GM18868 (cell line): ENCODE measurements at regions not wholly inside any gene's neighbourhood (a gene's known extent, or its start where the extent isn't known, plus 50 kb on each side); places are given as distances from the start of the nearest gene placed in this dataset.
"Not testable (repeated sequence)": the region's sequence is repeated elsewhere in the genome, so short reads cannot be mapped to it uniquely, and the experiment has no call there.

Experiments used
- ATAC-seq: cut with Tn5 transposase; IDR thresholded peaks from one replicate; pipeline ENCODE4 v1.9.1; 2021; ENCODE audit warnings: mild to moderate bottlenecking, moderate library complexity; ENCODE audit not compliant: unreplicated experiment

DNA sequence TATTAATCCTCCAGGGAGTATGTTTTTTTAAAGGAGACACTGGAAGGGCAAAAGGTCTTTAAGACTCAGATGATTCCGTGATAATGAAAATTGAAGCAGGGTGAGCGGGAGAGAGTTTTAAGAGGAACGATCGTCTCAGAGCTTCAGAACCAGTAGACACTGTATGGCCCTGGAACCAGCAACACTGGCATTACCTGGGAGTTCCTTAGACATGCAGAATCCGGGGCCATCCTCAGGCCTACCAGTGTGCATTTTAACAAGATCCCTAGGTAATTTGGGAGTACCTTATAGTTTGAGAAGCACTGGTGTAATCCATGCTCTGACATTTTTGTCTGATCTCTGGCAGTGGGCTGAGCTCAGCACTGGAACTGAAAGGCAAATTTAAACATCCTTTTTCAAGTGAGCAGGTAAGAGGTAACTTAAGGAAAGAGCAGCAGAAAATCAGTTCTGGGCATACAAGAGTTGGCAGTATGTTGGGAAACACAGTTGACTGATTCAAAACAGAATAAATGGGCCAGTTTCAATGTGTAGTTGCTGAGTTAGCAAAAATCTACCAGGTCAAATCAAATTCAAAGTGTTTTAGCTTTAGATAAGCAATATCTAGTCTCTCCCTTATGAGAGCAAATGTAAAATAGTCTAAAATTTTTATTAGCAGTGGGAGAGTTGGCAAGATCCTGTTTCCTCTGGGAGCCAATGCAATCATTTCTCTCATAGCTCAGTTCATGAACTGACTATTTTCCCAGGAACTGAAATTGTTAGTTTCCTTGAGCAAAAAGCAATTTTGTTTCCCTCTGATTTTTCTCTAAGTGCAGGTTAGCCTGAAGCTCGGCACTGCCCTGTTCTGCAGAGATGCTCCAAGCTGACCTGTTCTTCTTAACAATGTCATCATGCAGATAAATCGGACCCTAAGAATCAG, 97.2 kb upstream of the ELMO1 start:
- ATAC-seq = no peak

DNA sequence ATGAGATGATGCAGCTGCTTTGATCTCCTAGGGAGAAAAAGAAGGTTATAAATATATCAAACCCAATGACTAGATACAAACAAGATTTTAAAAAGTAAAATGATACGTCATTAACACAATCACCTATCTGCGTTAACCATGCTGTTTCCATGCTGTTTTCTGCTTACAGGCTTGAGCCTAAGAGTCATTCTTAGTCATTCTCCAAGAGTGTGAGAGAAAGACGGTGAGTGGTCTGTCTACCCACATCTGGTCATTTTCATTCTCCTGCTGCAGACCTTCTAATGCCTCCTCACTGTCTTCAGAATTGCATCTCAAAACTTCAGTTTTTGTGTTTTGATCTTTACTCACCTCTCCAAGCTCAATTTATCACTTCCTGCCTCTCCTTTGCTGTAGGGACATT, 98.0 kb upstream of the ELMO1 start:
- ATAC-seq = no peak

- no peak for ATAC-seq
Measured at GRCh38 chr7:37549076-37549931, 100.6 kb upstream of the ELMO1 start.

- ATAC-seq = no peak
Measured at GRCh38 chr7:37550426-37550825, 101.8 kb upstream of the ELMO1 start.

DNA sequence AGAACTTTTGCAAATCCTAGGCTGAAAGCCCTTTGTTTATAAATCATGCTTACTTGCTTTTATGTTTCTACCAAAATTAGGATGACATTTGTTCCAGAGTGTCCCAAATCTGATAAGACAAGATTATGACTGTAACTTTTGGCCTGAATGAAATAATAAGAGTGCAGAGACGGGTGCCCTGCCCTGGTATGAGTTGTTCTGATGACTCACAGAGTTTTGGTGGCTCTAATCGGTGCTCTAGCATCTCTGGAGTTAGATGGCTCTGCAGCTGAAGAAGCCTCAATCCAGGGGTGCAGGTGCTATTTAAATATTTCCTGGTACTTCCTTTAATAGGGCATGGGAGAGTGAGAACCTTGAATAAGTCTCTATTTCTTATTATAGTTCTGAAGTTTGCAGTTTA, 102.2 kb upstream of the ELMO1 start:
- no peak for ATAC-seq

- ATAC-seq = no peak
Measured at GRCh38 chr7:37552030-37552429, 103.4 kb upstream of the ELMO1 start.

DNA sequence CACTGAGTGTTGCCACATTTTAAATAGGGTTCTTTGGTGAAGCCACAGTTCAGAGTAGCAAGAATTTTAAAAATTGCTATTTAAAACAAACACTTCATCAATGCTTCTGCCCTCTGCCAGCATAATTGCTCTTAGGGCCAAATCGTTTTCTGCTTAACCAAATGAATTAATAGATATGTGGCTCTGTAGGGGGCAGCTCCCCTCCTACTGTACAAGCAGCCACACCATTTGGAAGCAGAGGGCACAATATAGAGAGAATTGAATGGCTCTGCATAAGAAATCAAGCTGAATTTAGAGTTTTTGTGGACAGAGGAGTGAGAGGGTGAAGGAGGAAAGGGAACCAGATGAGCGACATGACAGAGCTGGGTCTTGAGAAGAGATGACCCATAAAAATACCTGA, 103.8 kb upstream of the ELMO1 start:
- not testable (repeated sequence) for ATAC-seq

GRCh38 chr7:37555528-37555927, 106.9 kb upstream of the ELMO1 start:
- ATAC-seq = no peak

DNA sequence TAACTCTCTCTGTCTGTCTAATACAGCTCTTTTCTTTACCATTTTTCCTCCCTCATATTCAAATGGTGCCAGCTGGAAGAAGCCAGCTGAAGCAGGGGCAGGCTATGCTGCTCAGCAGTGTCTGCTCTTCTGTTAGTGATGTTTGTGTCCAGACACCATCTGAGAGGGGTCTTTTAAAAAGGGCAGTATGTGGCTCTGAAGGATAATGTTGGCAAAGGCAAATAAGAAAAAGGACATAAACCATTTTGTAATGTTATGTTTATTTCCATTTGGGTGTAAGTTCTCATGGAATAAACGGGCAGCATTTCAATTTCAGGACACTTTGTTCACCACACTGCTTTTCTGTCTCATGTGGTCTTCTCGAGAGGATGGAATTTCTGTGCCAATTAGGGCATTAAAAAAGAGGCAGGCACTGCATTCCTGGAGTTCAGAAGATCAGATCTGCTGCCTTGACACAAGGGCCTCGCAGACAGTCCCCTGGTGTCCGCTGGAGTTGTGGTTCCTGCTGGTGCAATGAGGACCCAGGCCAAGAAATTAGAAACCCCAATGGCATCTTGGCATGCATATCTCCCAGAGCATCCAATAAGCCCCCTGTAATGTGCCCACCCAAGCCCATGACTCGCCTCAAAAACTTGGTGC, 109.0 kb upstream of the ELMO1 start:
- ATAC-seq = no peak

DNA sequence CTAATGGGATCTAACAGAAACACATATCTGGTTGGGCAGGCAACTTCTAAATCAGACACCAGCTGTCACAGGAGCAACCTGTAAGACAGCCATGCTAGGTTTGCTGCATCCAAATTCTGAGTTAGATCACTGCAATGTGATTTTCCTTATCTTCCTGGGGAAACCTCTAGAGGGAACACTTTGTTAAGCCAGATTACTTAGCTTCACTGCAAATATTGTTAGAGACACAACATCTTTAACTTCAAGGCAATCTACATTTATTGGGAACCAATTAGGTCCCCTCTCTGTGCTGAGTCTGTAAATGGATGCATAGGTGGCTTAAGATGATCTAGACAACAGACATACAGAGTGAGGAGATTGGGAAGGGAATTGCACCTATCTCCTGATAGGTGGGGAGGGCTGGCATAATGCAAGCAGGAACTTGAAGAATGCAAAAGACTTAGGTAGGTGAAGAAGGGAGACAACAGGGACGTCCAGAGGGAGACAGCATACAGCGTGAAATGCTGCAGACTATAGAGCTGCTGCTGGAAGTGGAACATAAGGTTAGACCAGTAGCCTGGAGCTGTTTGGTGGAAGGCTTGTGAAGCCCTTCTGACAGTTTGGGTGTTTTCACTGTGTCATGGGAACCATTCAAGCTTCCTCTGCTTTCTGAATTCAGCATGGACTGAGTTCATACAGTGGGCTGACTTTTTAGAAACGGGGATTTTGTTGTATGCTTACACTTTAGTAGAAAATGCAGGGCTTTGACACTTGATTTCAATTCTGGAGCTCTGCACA, 109.8 kb upstream of the ELMO1 start:
- ATAC-seq = no peak

DNA sequence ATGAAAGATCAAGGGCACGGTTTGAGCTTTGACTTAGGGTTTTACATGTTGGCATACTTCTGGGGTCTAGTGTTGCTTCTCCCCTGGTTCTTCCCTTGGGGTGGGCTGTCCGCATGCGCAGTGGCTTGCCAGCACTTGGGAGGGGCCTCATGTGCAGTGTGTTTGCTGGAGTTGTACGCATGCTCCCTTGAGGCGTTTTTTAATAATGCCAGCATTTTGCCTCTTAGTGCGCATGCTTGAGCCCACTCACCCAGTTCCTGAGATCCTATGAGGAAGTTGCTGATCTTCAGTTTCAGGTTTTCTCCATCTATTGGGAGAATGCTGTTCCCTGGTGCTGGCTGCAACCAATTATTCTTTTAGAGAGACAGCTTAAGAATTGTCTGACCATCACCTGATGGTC, 113.4 kb upstream of the GPR141 start:
- ATAC-seq = no peak

DNA sequence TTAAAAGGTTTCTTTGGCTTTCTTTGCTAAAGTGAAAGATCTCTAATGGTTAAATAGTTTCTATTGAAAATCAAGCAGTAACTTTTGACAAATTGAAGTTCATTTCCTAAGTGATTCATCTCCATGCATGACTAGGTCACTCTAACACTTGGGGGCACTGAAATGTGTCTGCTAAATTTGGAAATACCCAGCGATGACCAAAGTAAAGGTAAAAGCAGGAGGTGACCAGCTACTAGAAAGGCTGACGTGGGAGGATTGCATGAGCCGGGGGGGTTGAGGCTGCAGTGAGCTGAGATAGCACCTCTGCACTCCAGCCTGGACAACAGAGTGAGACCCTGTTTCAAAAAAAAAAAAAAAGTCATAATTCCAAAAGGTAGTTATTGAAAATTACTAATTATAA, 111.8 kb upstream of the GPR141 start:
- ATAC-seq = no peak

DNA sequence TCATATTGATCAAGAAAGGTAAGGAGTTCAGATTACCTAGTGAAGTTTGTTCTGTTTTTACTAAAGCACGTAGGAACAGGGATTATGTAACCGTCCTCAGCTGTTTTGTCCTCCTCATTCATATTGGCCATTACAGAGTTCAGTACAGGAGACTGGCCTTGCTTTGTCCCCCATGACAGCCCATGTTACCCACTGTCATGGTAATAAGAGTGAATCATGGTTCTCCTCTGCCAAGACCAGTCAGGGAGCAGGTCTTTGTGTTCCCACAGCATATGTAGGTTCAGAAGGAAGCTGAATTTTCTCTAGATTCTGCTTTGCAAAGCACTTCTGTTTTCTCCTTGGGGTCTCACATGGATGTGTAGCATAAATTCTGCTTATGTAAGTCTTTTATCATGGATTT, 106.2 kb upstream of the GPR141 start:
- ATAC-seq = no peak

DNA sequence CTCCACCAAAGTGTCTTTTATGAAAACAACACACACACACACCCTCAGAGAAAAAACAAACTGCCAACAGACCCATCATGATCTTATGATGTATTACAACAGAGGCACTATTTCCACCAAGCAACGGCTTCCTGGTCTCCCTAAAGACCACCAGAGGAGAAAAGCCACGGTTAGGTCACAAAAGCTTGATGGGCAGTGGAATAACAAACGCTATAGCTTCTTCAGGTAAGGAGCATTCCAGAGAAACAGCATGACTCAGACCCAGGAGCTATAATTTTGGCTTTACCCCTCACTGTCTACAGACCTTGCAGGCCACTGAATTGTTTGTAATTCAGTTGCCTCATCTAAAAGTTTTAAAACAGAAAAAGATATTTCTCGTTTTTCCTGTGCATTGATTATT, 105.7 kb upstream of the GPR141 start:
- ATAC-seq = no peak

- no peak for ATAC-seq
Measured at GRCh38 chr7:37578350-37578749, 105.2 kb upstream of the GPR141 start.

GRCh38 chr7:37580376-37580775, 103.2 kb upstream of the GPR141 start:
- no peak for ATAC-seq

GRCh38 chr7:37584651-37585463, 98.7 kb upstream of the GPR141 start:
- not testable (repeated sequence) for ATAC-seq

DNA sequence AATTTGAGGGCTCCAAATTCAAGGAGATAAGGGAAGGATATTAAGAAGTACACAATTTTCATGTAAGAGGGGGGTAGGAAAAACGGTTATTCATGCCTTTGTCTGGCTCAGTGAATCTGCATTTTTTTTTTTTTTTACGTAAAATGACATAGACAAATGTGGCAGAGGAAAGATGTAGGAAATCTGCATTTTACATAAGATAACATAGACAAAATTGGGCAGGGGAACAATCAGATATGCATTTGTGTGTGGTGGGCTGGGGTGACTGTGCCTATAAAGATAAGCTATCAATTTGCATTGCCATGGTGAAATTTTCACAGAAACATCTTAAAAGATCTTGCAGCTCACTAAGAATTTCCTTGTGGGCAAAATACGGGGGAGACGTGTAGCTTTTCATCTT, 92.7 kb upstream of the GPR141 start:
- no peak for ATAC-seq

- ATAC-seq = no peak
Measured at GRCh38 chr7:37592366-37592765, 91.2 kb upstream of the GPR141 start.

- ATAC-seq = no peak
Measured at GRCh38 chr7:37594602-37595001, 89.0 kb upstream of the GPR141 start.
